ENCODE measurements at regions not wholly inside any gene's neighbourhood (a gene's known extent, or its start where the extent isn't known, plus 50 kb on each side); places are given as distances from the start of the nearest gene placed in this dataset.

DNA sequence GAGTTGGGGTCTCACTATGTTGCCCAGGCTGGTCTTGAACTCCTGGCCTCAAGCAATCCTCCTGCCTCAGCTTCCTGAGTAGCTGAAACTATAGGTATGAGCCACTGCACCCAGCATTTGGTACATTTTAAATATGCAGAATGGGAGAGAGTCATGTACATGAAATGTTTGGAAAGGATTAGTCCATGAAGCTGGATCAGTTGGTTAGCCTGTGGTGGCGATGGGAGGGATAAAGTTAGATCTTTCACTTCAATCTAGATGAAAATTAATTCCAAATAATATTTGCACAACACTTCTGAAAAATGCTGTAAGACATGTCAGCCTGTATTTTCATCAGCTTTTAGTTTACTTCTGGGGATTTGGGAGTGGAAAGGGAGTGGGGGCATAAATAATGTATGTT is 188.9 kb downstream of the HUNK start:
- TF ChIP-seq RCOR1 (IDR thresholded peaks at IDR 0.05; ENCODE audit: low read depth, low read length) (no peak), NR3C1 (IDR thresholded peaks at IDR 0.05) (no peak), JUN (IDR thresholded peaks at IDR 0.05) (no peak), HOXA7 (CRISPR knock-in tag; IDR thresholded peaks at IDR 0.05) (no peak), MYC (IDR thresholded peaks at IDR 0.05; ENCODE audit: borderline replicate concordance, low read length) (no peak)
- TF ChIP-seq, protein P1, sequence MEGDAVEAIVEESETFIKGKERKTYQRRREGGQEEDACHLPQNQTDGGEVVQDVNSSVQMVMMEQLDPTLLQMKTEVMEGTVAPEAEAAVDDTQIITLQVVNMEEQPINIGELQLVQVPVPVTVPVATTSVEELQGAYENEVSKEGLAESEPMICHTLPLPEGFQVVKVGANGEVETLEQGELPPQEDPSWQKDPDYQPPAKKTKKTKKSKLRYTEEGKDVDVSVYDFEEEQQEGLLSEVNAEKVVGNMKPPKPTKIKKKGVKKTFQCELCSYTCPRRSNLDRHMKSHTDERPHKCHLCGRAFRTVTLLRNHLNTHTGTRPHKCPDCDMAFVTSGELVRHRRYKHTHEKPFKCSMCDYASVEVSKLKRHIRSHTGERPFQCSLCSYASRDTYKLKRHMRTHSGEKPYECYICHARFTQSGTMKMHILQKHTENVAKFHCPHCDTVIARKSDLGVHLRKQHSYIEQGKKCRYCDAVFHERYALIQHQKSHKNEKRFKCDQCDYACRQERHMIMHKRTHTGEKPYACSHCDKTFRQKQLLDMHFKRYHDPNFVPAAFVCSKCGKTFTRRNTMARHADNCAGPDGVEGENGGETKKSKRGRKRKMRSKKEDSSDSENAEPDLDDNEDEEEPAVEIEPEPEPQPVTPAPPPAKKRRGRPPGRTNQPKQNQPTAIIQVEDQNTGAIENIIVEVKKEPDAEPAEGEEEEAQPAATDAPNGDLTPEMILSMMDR (IDR thresholded peaks at IDR 0.05), result no peak

Measured in A549 (cell line).